GM12873 (cell line): ENCODE measurements at regions not wholly inside any gene's neighbourhood (a gene's known extent, or its start where the extent isn't known, plus 50 kb on each side); places are given as distances from the start of the nearest gene placed in this dataset.

Experiments used
- TF ChIP-seq, protein P1 (sequence below): IDR thresholded peaks from 2 replicates; pipeline ENCODE4 v1.5.1; 2012; ENCODE audit warnings: low read depth, mild to moderate bottlenecking, moderate library complexity, low read length, control low read depth; ENCODE audit not compliant: insufficient read depth; ENCODE audit errors: missing control alignments

DNA sequence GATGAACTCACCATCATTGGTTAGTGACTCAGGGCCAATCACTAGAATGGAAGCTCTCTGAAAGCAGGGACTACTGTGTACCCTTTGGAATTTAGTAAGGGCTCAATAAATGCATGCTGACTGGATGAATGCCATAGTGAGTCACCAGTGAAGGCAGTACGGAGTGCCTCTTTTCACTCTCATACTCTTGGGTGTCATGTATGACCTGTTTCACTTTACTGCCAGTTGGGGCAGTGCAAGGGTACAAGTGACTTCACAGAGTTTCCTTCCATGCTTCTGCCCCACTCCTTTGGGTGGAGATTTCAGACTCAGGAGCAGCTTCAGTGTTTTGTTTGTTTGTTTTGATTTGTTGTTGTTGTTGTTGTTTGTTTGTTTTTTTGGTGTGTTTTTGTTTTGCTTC is 57.7 kb downstream of the SOX3 start:
- TF ChIP-seq, protein P1, sequence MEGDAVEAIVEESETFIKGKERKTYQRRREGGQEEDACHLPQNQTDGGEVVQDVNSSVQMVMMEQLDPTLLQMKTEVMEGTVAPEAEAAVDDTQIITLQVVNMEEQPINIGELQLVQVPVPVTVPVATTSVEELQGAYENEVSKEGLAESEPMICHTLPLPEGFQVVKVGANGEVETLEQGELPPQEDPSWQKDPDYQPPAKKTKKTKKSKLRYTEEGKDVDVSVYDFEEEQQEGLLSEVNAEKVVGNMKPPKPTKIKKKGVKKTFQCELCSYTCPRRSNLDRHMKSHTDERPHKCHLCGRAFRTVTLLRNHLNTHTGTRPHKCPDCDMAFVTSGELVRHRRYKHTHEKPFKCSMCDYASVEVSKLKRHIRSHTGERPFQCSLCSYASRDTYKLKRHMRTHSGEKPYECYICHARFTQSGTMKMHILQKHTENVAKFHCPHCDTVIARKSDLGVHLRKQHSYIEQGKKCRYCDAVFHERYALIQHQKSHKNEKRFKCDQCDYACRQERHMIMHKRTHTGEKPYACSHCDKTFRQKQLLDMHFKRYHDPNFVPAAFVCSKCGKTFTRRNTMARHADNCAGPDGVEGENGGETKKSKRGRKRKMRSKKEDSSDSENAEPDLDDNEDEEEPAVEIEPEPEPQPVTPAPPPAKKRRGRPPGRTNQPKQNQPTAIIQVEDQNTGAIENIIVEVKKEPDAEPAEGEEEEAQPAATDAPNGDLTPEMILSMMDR = no peak

DNA sequence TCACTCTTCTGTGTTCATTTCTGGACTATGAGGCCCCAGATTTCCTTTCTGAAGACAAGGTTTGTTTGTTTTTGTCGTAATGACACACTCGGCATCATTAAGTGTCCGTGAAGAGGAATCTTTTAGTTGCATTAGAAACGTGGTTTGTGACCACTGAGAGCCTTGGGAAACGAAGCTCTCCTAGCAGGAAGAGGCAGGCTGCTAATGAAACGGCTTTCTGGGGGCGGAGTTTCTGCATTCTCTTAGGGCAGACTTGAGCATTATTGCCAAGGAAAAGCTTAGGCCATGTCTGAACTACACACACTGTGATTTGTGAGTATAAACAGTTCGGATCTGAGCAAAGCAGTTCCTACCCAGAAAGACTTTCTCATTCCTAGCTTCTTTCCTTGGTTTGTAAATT is 64.0 kb downstream of the SOX3 start:
- TF ChIP-seq, protein P1 = no peak

GRCh38 chrX:140439476-140439875 is 65.4 kb downstream of the SOX3 start:
- TF ChIP-seq, protein P1 = no peak

DNA sequence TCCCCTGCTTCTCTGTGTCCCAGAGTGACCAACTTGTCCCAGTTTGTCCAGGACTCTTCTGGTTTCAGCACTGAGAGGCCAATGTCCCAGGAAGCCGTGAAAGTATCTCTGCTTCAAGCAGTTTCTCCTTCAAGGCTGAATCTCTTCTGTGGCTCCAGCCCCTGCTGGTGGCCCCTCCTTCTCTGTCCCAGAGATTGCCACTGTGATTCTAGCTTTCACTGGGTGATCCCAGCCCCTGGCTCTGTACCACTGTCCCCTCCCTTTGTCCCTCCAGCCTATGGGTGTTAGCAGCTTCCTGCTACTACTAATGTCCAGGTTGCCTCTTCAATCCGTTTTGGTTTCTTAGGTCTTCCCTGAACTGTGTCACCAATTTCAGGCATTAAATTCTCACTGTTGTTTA is 70.5 kb downstream of the SOX3 start:
- TF ChIP-seq, protein P1 = no peak

DNA sequence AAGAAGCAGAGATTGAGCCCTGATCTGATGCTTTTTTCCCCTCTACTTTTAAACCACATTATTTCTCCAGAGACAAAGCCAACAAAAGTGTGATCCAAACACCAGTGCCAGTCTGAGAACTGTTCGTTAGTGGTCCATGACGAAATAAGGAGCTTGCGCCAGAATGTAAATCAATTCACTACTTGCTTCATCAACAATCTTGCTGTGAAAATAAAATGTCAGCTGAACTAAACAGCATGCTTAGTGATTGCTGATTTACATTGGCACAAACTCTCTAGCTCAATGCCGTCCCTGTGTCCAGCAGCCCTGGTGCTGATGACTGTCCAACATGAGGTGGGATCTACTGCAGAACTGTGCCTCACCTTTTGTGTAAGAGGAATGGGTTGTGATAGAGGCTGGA is 71.3 kb downstream of the SOX3 start:
- TF ChIP-seq, protein P1 = no peak

- TF ChIP-seq, protein P1 = no peak
Measured at GRCh38 chrX:140432346-140433175, 72.3 kb downstream of the SOX3 start.

DNA sequence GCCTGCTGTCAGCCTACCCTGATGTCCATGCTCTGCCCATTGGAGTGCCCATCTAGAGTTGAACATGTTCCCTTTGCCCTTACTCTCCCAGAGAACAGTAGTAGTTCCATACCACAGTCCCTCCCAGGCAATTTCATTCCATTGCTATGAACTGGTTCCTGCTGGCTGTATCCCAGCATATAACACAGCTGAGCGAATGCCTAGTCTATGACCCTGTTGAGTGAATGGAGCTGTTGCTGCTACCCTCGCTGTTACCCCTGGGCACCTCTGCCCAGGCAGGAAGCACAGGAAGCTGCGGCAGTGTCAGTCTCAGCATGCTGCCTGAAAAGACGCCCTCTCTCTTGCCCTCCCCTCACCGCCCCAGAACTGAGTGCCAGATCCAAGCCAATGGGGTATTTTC is 73.3 kb downstream of the SOX3 start:
- TF ChIP-seq, protein P1 = no peak
